Stimulated activated CD8-positive, alpha-beta memory T cell treated with anti-CD3 and anti-CD28 coated beads, Interleukin-12 subunit alpha, Interleukin-12 subunit beta, amount 100 ng/mL, for 1 hour (primary cell): ENCODE measurements at regions not wholly inside any gene's neighbourhood (a gene's known extent, or its start where the extent isn't known, plus 50 kb on each side); places are given as distances from the start of the nearest gene placed in this dataset.
"Not testable (repeated sequence)": the region's sequence is repeated elsewhere in the genome, so short reads cannot be mapped to it uniquely, and the experiment has no call there.

Experiments used
- DNase-seq: peaks from one replicate; pipeline ENCODE4 v3.0.0-alpha.2; 2020; ENCODE audit warnings: low read depth

DNA sequence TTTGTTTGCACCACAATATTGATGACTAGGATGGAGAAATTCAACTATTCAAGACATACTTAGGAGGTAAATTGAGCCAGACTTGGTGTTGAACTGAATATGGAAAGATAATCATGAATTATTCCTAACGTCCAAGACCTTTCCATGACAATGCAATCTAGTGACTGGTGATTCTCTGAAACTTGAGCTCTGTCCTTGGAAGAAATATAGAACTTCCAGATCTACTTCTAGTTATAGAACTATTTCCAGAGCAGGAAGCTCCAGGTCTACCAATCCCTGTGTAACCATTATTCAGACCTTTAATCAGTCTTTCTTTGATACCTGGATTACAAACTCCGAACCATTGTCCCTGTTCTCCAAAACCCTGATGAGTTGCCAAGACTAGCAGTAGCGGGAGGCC, 272.6 kb upstream of the SLC14A2 start:
- DNase-seq = no peak

DNA sequence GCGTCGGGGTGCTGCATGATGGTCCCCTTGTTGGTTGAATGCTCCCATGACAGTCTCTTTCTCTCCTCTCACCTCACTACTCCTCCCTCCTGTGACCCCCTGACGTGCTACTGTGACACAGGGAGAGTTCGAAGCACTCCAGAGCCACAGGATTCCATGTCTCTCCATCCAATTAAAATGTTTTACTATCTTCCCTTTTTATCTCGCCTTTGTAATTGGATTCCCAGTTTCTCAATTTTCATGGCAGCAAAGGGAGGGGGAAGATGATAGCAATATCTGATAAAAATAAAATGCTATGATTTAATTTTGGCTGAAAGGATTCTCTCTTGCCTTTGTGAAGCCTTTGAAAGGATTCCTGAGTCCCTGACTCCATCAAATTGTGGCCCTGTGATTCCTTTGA, 271.9 kb upstream of the SLC14A2 start:
- no peak for DNase-seq

DNA sequence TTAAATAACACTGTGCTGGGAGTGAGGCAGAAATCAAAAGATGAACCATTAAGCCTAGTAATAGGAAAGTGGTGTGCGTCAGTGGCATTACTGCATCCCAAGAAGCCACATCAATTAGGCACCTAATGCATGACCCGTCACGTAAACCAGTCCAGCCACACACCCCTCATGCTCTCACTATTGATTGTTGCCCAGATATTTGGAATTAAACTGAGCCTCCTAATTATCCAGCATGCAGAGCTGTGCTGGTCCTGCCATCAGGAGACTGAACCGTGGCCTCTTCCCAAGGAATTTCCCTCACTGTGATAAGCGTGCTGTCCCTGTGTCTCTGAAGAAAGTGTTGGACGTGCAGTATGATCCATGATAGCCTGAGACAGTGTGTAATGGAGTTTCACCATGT, 270.6 kb upstream of the SLC14A2 start:
- not testable (repeated sequence) for DNase-seq

DNA sequence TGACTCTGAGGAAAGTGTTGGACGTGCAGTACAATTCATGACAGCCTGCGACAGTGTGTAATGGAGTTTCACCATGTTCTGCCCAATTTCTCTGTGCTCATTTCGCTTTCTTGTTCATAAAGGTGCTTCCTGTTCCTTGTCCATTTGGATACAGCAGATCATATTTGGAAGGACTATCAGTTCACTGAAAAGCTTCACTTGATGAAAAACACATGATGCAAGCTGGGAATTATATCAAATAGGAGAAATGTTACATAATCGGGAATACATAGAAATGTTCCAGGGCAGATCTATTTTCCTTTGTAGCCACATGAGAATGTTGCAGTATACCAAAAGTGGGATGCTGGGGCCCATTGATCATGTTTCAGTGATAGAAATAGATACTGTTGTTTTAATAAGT, 266.3 kb upstream of the SLC14A2 start:
- DNase-seq = no peak

DNA sequence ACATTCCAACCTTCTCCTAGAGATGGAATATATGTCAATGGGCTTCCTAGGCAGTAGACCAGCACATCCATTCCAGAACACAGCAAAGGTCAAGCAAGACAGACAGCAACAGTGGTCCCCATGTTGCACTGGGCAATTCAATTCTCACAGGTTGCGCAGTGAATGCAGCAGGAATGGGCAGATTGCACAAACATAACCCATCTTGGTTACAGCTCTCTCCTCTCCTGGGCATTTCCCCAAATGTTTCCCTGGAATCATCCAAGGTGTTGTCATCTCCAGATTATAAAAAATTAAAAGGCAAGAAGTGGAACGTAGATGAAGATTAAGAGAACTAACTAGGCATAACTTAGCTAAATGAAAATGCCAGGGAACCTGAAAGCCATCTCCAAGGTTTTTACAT, 265.8 kb upstream of the SLC14A2 start:
- no peak for DNase-seq

DNA sequence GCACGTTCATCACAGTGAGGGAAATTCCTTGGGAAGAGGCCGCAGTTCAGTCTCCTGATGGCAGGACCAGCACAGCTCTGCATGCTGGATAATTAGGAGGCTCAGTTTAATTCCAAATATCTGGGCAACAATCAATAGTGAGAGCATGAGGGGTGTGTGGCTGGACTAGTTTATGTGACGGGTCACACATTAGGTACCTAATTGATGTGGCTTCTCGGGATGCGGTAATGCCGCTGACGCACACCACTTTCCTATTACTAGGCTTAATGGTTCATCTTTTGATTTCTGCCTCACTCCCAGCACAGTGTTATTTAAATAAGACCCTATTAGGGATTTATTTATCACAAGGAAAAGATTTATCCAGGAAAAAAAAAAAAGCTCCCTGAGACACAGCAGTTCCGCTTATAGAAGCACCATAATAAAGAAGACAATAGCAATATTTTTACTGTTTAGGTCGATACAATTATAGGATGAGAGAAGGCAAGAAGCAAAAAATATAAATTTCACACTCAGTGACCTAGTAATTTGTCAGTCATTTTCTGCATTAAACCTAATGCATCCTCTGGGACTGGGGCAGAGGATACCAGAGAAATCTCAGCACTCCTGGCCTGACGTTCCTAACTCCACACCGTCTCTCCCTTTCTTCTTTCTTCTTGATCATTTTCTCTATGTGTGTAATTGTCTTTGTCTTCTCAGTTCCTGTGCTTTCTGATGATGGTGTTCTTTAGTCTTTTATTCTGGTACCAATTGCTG, 264.7 kb upstream of the SLC14A2 start:
- no peak for DNase-seq

DNA sequence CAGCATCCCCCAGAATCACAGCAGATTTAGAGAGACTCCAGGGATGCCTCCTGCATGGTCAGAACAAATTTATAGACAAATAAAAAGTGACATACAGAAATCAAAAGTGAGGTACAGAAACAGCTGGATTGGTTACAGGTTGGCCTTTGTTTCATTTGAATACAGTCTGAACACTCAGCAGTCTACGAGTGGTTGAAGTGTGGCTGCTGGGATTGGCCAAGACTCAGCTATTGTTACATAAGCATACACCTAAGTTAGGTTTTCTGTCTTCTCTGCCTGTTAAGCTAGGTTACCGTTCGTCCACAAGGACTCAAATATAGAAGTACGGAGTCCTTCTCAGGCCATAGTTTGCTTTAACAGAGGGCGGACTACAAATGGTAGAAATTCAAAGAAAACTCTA, 262.4 kb upstream of the SLC14A2 start:
- no peak for DNase-seq

DNA sequence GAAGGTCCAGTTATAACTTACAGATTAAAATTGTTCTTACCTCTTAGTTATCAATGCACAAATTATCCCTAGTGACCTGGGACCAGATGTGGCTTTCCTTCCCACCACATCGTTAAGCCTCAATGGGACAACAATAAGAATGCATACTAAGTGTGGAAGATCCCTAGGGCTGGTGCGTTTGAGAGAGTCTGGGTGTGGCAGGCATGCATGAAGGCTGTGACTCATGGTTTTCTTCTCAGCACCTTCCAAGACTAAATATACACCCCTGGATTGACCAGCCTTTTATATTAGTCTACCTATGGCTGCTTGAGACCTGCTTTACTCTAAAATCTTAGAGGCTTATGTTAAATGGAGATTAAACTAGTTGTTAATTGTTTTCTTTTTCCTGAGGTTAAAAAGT, 261.7 kb upstream of the SLC14A2 start:
- no peak for DNase-seq

DNA sequence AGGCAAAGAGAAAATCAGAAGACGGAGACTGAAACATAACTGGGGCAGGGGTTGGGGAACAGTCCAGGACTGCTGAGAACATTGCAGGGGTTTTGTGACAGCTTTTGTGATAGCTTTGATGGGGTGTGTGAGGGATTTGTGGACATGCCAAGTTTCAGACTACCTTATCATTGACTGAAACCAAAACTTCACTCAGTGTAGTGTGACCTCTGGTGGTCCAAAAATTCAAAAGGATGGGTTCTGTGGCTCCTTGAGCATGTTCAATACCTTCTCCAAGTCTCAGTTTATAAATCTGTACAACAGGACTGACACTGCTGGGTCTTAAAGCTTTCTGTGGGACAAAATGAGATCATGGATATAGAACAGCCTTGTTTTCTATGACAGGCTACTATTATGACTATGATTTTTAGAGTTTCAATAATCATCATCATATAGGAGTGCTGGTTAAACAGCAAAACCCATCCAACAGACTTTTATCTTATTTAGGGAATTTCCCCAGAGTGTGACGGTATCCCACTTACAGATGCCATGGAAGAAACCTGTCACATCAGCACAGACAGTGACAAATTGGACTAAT, 259.2 kb upstream of the SLC14A2 start:
- no peak for DNase-seq

DNA sequence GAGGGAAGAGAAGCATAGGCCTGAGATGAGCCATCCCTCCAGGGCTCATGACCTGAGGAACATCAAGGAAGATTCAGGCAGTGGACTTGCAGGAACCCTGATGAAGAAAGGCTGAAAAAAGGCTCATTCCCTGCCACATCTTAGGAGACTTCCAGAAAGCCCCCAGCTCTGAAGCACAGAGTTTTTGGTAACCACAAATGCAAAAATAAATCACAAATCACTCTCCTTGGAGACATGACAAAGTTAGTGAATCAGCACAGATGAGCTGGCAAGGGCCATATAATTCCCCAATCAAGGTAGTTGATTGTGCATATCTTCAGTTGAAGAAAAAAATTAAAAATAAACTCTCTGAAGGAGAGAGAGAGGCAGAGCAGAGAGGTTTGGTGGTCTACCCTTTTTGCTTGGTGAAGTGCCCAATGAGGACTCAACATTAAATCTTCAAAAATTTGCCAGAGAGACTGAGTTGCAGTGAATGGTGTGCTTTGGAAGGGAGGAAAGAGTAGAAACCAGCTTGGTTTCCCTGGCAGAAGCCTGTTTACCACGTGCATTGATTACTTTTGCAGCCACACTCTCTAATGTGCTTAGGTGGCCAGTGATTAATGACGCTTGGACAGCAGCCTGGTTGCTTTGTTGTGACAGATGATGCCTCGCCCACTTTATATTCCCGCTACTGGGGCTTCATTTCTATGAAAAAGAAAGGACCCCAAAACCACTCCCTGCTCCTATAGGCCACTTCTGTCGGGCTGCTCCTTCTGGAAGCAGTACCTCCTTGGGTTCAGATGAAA, 257.4 kb upstream of the SLC14A2 start:
- DNase-seq = no peak

DNA sequence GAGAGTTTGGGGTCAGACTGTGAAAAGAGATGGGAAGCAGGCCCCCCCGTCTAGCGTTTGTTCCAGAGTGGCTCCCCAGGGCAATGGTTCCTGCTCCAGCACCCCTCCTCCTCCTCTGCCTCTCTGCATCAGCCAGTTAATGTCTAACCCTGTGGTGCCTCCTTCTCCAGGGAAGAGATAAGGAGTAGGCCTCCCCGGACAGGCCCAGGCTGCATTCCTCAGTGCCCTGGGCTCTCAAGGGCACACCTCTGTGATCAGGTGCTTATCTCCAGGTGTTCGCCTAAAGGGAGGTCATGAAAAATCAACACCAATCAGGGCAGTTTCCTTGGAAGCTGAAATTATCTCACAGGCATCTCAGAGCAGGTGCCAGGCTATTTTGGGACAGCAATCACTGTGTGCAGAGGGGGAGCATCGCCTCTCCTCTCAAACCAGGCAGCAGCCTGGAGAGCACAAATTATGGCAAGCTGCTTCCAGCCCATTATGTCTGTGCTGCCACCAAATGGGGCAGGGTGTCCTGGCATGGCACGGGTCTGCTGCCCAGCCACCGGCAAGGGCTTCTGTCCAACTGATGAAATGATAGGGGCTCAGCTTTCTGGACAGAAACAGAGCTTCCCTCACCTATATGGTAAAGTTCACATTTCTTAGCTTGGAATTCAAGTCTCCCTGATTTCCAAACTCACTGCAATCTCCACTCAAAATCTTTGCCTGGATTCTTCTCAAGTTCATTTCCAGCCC, 255.8 kb upstream of the SLC14A2 start:
- no peak for DNase-seq

DNA sequence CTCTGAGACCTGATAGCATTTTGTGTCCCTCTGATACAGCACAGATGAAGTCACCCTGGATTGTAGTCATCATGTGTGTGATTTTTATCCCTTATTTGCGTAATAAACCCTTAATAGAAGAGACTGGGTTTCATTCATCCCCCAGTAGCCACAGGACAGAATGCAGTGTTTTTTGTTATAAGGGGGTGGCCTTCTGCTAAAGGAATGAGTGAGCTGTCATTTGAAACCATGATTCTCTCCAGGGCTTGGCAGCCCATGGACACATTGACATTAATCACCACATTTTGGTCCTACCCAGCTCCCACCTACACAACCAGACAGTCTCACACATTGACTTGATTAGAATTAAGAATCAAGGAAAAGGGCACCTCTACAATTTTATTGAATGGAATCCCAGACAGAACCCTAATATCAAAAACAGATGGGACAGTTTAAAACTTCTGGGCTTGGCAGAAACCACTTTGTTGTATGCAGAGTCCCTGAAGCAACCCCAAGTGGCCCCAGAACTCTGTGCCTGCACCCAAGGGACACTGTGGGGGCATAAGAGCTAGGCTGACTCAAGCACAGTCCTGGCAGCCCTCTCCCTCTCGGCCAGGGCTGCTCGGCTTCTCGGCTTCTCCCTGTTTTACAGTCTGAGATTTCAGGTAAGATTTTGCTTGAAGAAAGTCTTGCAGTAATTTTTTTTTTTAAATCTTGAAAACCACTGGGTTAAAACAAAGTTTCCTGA, 254.0 kb upstream of the SLC14A2 start:
- DNase-seq = no peak

DNA sequence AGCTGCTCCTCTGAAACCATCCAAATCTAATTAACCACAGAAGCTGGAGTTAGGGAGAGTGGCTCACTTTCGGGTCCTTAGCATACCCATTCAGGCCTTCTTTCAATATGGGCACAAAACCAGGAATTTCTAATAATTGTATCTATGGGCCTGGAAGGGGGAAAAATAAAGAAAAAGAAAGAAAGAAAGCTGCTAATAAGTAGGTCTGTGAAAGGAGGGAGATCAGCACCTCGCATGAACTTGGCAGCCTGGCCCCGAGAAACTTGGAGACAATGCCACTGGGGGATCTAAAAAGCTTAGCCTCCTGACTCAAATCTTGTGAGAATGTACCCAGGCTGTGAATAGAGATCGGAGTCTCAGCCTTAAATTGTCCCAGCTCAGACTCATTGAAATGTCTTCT, 252.1 kb upstream of the SLC14A2 start:
- DNase-seq = no peak

DNA sequence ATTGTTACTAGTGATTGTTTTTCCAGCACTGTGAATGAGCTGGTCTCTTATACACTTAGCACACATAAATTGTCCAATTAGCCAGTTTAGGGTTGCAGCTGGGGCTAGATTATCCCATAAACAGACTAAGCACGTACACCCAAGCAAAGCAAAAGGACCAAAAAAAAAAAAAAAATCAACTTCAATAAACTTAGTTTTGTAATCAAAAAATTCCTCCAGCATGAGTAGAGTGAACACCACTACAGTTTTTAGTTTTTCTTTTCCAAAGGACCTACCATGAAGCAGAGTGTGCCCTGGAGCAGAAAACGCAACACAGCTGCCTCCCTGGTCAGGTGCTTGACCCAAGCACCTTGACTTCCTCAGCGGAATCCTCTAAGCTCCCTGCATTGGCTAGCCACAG, 249.4 kb upstream of the SLC14A2 start:
- no peak for DNase-seq

DNA sequence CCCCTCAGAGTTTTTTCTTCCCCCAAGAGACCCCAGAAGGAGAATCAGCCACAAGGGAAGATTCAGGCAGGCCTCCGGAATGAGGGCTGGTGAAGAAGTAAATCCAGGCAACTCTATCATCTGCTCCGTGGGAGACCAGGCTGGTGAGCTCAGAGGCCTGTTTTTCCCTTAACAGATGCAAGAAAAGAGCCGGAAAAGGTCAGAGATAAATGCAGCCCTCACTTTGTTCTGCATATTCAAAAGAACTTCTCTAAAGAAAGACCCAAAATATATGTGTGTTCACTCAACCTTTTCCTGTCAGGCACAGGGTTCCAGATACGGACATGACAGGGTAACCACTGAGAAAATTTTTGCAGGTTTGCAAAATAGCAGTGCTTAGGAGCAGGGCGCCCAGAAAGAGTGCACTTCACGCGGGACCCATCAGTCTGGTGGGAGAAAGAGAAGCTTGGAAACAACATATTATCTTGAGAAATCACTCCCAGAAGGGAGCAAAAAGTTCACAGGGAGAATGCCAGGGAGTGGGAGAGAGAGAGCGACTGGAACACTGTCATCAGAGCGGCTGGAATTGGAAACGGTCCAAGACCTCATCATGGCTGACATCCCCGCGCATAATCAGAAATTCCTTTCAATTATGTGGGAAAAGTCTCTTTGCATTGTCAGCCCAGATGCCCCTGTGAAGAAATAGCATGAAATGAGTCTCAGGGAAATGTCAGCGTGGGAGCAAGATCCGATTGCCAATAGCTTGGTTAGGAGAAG, 244.8 kb upstream of the SLC14A2 start:
- no peak for DNase-seq

DNA sequence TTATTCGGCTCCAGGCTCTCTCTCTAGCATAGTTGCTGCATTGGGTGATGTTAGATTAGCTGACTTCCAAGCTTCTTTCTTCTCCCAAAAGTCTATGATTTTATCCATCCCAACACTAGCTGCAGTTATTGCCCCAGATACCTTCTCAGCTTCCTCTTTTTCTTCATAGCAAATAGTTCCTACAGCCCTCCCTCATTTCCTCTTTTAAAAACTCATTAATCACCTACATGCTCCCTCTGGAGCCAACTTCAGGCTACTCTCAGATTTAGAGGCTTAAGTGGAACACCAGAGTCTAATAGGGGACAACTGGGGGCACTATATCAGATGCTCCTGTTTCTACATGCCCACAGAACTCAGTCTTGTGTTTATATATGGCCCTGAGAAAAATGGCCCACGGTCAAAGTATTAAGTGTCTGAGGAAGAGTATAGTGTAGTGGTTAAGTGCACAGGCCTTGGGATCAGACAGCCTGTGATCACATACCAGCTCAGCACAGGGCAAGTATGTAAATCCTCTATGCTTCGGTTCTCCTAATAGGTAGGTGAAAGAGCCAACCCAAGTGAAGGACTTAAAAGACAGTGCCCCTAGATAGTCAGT, 241.9 kb upstream of the SLC14A2 start:
- DNase-seq = no peak

DNA sequence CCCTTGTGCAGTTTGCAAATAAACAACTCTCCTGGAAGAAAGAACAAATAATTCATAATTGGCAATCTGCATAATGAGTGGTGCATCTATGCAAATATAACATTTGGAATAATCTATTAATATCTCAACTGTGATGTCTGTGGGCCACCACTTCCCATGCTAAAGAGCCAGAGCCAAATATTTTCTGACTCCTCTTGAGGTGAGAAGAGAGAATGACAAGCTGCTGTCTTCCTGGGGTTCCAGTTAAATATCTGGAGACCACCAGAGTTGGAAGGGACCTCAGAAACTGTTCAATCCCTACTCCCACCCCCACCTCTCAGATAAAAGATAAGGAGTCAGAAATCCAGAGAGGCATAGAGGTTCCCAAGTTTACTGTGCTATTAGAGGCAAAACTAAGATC, 241.0 kb upstream of the SLC14A2 start:
- DNase-seq = no peak

DNA sequence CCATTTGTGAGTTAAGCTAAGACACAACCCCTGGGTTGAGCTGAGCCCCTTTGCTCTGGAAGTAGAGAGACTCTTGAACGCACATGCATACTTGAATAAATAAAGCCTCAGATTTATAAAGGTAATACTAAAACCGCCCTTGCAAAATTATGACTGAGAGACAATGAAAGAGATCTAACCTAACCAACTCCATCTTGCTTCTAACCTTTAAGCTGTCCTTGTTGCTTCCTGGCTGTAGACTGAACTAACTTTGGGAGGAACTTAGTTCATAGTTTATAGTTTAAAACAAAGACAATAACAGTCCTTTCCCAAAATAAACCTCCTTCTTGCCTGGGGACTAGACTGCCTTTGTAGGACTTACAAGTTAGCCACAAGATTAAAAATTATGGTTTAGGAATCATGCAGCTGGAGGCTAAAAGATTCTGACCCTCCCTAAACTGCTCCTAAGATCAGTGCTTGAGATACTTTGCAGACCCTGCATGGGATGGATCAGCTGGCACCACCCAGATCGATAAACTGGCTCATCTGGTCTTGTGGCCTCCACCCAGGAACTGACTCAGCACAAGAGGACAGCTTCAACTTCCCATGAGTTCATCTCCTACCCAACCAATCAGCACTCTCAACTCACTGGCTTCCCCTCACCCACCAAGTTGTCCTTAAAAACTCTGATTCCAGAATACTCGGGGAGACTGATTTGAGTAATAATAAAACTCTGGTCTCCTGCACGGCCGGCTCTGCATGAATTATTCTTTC, 240.2 kb upstream of the SLC14A2 start:
- no peak for DNase-seq

DNA sequence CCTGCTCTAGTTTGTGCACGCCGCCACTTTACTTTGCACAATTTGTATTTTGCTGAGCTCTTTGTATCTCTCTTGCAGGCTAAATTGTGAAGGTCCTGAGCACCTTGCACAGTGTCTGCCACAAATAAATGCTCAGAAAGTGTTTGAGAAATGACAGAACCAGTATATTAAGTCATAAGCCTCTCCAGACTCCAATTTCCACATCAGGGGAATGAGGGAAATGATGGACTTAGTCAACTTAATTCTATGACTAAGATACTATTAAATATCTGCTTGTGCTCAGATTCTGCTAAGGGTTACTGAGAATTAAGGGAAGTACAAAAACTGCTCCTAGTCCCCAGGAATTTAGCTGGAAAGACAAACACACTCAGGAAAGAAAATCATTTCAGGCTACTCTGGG, 239.1 kb upstream of the SLC14A2 start:
- DNase-seq = no peak

DNA sequence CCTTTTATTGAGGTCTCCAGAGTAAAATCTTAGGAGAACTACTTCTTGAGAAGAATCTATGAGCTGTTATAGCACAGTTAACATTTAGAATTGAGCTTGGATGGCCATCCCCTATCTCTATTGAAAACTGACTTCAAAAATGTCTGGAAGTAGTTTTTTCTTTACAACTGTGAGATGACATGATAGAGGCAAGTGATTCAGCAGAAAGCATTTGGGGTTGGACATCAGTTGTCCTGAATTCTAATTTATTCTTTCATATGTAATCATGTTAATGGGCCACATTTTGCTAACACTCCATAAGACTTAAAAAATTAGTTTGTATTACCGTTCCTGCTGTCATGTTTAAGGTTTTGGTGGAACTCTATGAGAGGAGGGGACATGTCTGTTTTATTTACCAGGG, 237.0 kb upstream of the SLC14A2 start:
- no peak for DNase-seq
